Neural cell (in vitro differentiated cells): ENCODE measurements at regions not wholly inside any gene's neighbourhood (a gene's known extent, or its start where the extent isn't known, plus 50 kb on each side); places are given as distances from the start of the nearest gene placed in this dataset.

ENCODE experiments used
- H2AFZ ChIP-seq: fragments of 200-600, 300-800 bp; sonication (generic), shearing (Covaris generic); 2 replicates; pipeline ENCODE4 v1.6.0; 2014; ENCODE audit warnings: low read depth, mild to moderate bottlenecking, antibody characterized with exemption, low read length, moderate library complexity
- H3F3A ChIP-seq: fragments of 200-600 bp; shearing (Covaris generic); 2 replicates; pipeline ENCODE4 v1.6.1; 2016; ENCODE audit warnings: mild to moderate bottlenecking, moderate library complexity, mixed read lengths, antibody characterized with exemption, low read length; ENCODE audit not compliant: insufficient read depth, poor library complexity, severe bottlenecking
- H3K27ac ChIP-seq: fragments of 200-600, 300-800 bp; sonication (generic), shearing (Covaris generic); 2 replicates; pipeline ENCODE4 v1.5.1; 2014; ENCODE audit warnings: mild to moderate bottlenecking, low read length, moderate library complexity
- H3K27me3 ChIP-seq: fragments of 300-800, 200-600 bp; sonication (generic), shearing (Covaris generic); 2 replicates; pipeline ENCODE4 v1.6.0; 2014; ENCODE audit warnings: mild to moderate bottlenecking, low read depth, low read length, moderate library complexity; ENCODE audit not compliant: insufficient read depth
- H3K36me3 ChIP-seq: fragments of 300-800, 200-600 bp; sonication (generic), shearing (Covaris generic); 2 replicates; pipeline ENCODE4 v1.5.1; 2014; ENCODE audit warnings: mild to moderate bottlenecking, antibody characterized with exemption, low read length, moderate library complexity; ENCODE audit not compliant: insufficient read depth
- H3K4me2 ChIP-seq: fragments of 300-800, 200-600 bp; sonication (generic), shearing (Covaris generic); 2 replicates; pipeline ENCODE4 v1.6.0; 2014; ENCODE audit warnings: mild to moderate bottlenecking, low read length
- H3K4me3 ChIP-seq: fragments of 300-800, 200-600 bp; sonication (generic), shearing (Covaris generic); 2 replicates; pipeline ENCODE4 v1.5.1; 2014; ENCODE audit warnings: mild to moderate bottlenecking, low read length, moderate library complexity
- H3K79me2 ChIP-seq: fragments of 200-600 bp; shearing (Covaris generic); replicated peaks from 2 replicates; pipeline ENCODE4 v1.6.0; 2014; ENCODE audit warnings: mild to moderate bottlenecking, low read length, moderate library complexity; ENCODE audit not compliant: insufficient read depth
- H3K9ac ChIP-seq: fragments of 300-800, 200-600 bp; sonication (generic), shearing (Covaris generic); 2 replicates; pipeline ENCODE4 v1.6.1; 2016; ENCODE audit warnings: mild to moderate bottlenecking, low read length, mixed read lengths
- H3K9me2 ChIP-seq: fragments of 200-600 bp; shearing (Covaris generic); 2 replicates; pipeline ENCODE4 v1.6.1; 2016; ENCODE audit warnings: mild to moderate bottlenecking, low read length, mixed read lengths; ENCODE audit not compliant: insufficient read depth
- H3K9me3 ChIP-seq: fragments of 200-600, 300-800 bp; sonication (generic), shearing (Covaris generic); 2 replicates; pipeline ENCODE4 v1.6.1; 2016; ENCODE audit warnings: mild to moderate bottlenecking, mixed run types, low read length, moderate library complexity, mixed read lengths
- H4K20me1 ChIP-seq: fragments of 200-600 bp; shearing (Covaris generic); 2 replicates; pipeline ENCODE4 v1.6.1; 2016; ENCODE audit warnings: mild to moderate bottlenecking, mixed run types; ENCODE audit not compliant: insufficient read depth
- CTCF ChIP-seq: fragments of 450-650 bp; IDR thresholded peaks from 2 replicates; pipeline ENCODE4 v1.5.1; 2014; ENCODE audit warnings: antibody characterized with exemption, mild to moderate bottlenecking, moderate library complexity; ENCODE audit not compliant: poor library complexity, severe bottlenecking
- EP300 ChIP-seq: fragments of 450-650 bp; conservative IDR thresholded peaks from 2 replicates; pipeline ENCODE4 v1.6.1; 2014; ENCODE audit warnings: antibody characterized with exemption, mild to moderate bottlenecking, moderate library complexity; ENCODE audit not compliant: poor library complexity, severe bottlenecking
- EZH2 ChIP-seq: fragments of 200-600, 300-800 bp; shearing (Covaris generic), sonication (generic); IDR thresholded peaks from 2 replicates; pipeline ENCODE4 v1.6.1; 2014; ENCODE audit warnings: antibody characterized with exemption, low read length, borderline replicate concordance, mild to moderate bottlenecking; ENCODE audit not compliant: insufficient read depth, poor library complexity, severe bottlenecking
- MXI1 ChIP-seq: fragments of 450-650 bp; conservative IDR thresholded peaks from 2 replicates; pipeline ENCODE4 v1.6.1; 2014; ENCODE audit warnings: antibody characterized with exemption, mild to moderate bottlenecking; ENCODE audit not compliant: poor library complexity, severe bottlenecking
- POLR2AphosphoS5 ChIP-seq: IDR thresholded peaks from 2 replicates; pipeline ENCODE4 v1.6.1; 2012
- RAD21 ChIP-seq: fragments of 450-650 bp; conservative IDR thresholded peaks from 2 replicates; pipeline ENCODE4 v1.6.1; 2014; ENCODE audit warnings: antibody characterized with exemption, mild to moderate bottlenecking, moderate library complexity
- REST ChIP-seq: IDR thresholded peaks from 2 replicates; pipeline ENCODE4 v1.6.1; 2012; ENCODE audit warnings: borderline replicate concordance
- SMC3 ChIP-seq: fragments of 450-650 bp; conservative IDR thresholded peaks from 2 replicates; pipeline ENCODE4 v1.6.1; 2014; ENCODE audit warnings: antibody characterized with exemption, mild to moderate bottlenecking, moderate library complexity; ENCODE audit not compliant: poor library complexity
- TAF1 ChIP-seq: IDR thresholded peaks from 2 replicates; pipeline ENCODE4 v1.6.1; 2012; ENCODE audit warnings: low read depth

- Histone ChIP-seq H3K4me2 (no peak overlapping the region), H3K27ac (no peak overlapping the region), H3K79me2 (no peaks in the 10 kb centered on the region), H4K20me1 (no peaks in the 10 kb centered on the region), H3K36me3 (no peaks in the 10 kb centered on the region), H2AFZ (no peak overlapping the region), H3K9me2 (no peaks in the 10 kb centered on the region), H3K9ac (no peak overlapping the region), H3K4me3 (no peak overlapping the region), H3F3A (no peaks in the 10 kb centered on the region), H3K9me3 (no peaks in the 10 kb centered on the region), H3K27me3 (no peaks in the 10 kb centered on the region)
- TF ChIP-seq RAD21 (no peak), TAF1 (no peak), MXI1 (no peak), SMC3 (no peak), CTCF (no peak), EP300 (no peak), EZH2 (no peak), POLR2AphosphoS5 (no peak), REST (no peak)
Observed at GRCh38 chr10:10397906-10398305, 619.8 kb upstream of the CELF2 start.

DNA sequence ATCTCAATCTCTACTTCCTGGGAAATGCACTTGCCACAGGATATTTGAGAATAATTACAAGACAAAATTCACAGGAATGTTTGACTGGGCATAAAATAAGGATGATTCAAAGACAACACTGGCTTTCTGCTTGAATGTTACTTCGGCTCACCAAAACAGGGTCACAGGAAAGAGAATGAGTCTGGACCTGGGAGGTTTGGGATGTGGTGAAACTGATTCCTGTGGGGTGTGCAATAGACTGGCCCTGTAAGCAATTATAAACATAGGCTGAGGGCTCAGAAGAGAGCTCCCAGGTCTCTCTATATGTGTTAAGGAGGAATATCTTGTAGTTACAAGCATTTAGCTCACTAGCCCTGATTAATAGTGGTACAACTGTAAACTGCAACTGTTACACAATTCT lies 613.9 kb upstream of the CELF2 start:
- Histone ChIP-seq H3F3A (no peaks in the 10 kb centered on the region), H4K20me1 (no peaks in the 10 kb centered on the region), H3K9me2 (no peaks in the 10 kb centered on the region), H3K9ac (no peak overlapping the region), H3K4me3 (no peak overlapping the region), H2AFZ (no peak overlapping the region), H3K27ac (no peak overlapping the region), H3K4me2 (no peak overlapping the region), H3K79me2 (no peaks in the 10 kb centered on the region), H3K36me3 (no peaks in the 10 kb centered on the region), H3K9me3 (no peaks in the 10 kb centered on the region), H3K27me3 (no peaks in the 10 kb centered on the region)
- TF ChIP-seq REST = no peak
- TF ChIP-seq POLR2AphosphoS5 = no peak
- no peak for TF ChIP-seq CTCF
- no peak for TF ChIP-seq TAF1
- TF ChIP-seq EP300 = no peak
- TF ChIP-seq EZH2 = no peak
- no peak for TF ChIP-seq MXI1
- TF ChIP-seq SMC3 = no peak
- no peak for TF ChIP-seq RAD21
